RWPE1 (cell line): ENCODE measurements at regions not wholly inside any gene's neighbourhood (a gene's known extent, or its start where the extent isn't known, plus 50 kb on each side); places are given as distances from the start of the nearest gene placed in this dataset.

Source experiments
- CTCF ChIA-PET: fragments of 350-600 bp; sonication (Branson Sonifier 250); formaldehyde crosslinking; extraction: SDS; loops from one replicate; lab custom pipeline; 2021; lab: Yijun Ruan, JAX
- POLR2A ChIA-PET: fragments of 400-600 bp; formaldehyde crosslinking; extraction: SDS; loops from one replicate; lab custom pipeline; 2020; ENCODE audit warnings: antibody characterized with exemption; ENCODE audit not compliant: low non-redundant PET; lab: Yijun Ruan, JAX
- DNase-seq: peaks from one replicate; pipeline ENCODE4 v3.0.0; 2012; ENCODE audit warnings: low spot score
- H3K27ac ChIP-seq: fragments of 450-650 bp; 2 replicates; pipeline ENCODE4 v1.5.1; 2017
- TF ChIP-seq, protein P1 (sequence below): fragments of 450-650 bp; conservative IDR thresholded peaks from 2 replicates; pipeline ENCODE4 v1.5.1; 2017; ENCODE audit warnings: low read depth, mild to moderate bottlenecking

DNA sequence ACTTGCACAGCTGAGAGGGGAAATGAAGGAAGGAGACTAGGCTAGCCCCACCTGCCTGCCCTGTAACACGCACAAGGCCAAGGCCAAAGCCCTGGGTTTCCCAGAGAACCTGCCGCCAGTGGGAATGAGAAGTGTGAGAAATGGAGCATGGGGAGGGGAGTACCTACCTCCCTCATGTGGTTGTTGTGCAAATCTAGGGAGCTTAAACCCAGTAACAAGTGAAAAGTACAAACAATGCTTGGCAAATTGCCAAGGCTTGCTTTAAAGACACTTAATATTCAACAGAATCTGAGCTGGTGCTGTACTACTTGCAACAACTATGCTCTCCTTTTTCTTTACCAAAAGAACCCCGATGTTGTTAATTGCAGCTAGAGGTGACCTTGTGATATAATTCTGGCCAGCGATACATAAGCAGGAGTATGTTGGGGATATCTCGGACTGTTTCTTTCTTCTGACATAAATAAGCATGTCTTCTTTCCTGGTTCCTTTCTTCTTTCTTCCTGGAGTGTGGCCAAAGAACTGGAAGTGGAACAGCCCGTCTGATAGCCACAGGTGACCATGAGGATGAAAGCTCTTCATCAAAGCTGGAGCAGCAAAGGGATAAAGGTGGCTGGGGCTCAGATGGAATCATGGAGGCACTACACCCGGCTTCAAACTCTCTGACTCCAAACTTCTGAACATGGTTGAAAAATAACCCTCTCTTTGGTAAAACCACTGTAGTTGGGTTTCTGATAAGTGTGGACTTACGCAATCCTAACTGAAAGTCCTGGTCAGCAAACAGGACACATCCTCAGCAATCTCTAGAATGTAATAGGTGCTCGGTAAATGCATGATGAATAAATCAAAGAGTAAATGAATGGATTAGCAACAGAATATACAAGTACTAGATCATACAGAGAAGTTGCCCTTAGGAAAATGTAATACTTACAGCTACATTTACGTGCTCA, 207.9 kb downstream of the NUAK1 start:
- CTCF ChIA-PET, result no interaction called here
- POLR2A ChIA-PET, result no interaction called here
- no peak for DNase-seq
- TF ChIP-seq, protein P1, sequence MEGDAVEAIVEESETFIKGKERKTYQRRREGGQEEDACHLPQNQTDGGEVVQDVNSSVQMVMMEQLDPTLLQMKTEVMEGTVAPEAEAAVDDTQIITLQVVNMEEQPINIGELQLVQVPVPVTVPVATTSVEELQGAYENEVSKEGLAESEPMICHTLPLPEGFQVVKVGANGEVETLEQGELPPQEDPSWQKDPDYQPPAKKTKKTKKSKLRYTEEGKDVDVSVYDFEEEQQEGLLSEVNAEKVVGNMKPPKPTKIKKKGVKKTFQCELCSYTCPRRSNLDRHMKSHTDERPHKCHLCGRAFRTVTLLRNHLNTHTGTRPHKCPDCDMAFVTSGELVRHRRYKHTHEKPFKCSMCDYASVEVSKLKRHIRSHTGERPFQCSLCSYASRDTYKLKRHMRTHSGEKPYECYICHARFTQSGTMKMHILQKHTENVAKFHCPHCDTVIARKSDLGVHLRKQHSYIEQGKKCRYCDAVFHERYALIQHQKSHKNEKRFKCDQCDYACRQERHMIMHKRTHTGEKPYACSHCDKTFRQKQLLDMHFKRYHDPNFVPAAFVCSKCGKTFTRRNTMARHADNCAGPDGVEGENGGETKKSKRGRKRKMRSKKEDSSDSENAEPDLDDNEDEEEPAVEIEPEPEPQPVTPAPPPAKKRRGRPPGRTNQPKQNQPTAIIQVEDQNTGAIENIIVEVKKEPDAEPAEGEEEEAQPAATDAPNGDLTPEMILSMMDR, result no peak
- no peak overlapping the region for H3K27ac ChIP-seq

DNA sequence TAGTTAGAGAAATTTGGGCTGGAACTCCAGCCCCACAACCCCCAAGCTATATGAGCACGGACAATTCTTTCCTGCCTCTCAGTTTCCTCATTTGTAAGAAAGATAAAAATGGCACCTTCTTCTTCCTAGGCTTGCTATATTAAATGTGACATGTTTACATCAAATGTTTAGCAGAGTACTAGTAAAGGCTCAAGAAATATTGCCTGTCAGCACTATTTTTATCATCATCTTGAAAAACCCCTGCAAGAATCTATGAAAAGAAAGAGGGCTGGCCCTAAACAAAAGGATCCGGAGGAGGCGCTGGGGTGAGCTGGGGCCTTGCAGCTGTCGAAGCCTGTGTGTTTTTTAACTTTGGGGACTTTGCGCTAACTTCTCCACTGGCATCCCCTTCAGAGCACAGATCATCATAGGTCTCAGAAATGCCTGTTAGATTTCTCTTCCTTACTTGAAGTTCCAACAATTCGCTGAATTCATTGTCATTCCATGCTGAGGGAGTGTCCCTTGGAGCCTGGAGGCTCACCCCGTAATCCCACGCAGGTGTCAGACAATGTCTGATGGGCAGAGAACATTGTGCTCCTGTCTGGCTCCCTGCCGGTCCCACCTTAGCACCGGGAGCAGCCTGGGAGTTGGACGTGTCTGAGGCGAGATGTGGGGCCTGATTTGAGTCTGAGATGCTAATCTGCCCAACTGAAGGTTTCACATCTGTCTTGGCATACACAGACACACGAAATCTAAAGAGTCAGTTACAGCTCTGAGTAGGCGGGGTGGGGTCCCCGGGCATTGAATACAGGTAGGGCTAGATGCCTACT, 206.8 kb downstream of the NUAK1 start:
- POLR2A ChIA-PET, result no interaction called here
- CTCF ChIA-PET, result interaction anchor here (0.6 kb wide), 1 partner anchor 72 kb away, joined by 3 read pairs; no protein-coding TSS in a partner anchor
- no peak overlapping the region for H3K27ac ChIP-seq
- TF ChIP-seq, protein P1, result no peak
- no peak for DNase-seq

DNA sequence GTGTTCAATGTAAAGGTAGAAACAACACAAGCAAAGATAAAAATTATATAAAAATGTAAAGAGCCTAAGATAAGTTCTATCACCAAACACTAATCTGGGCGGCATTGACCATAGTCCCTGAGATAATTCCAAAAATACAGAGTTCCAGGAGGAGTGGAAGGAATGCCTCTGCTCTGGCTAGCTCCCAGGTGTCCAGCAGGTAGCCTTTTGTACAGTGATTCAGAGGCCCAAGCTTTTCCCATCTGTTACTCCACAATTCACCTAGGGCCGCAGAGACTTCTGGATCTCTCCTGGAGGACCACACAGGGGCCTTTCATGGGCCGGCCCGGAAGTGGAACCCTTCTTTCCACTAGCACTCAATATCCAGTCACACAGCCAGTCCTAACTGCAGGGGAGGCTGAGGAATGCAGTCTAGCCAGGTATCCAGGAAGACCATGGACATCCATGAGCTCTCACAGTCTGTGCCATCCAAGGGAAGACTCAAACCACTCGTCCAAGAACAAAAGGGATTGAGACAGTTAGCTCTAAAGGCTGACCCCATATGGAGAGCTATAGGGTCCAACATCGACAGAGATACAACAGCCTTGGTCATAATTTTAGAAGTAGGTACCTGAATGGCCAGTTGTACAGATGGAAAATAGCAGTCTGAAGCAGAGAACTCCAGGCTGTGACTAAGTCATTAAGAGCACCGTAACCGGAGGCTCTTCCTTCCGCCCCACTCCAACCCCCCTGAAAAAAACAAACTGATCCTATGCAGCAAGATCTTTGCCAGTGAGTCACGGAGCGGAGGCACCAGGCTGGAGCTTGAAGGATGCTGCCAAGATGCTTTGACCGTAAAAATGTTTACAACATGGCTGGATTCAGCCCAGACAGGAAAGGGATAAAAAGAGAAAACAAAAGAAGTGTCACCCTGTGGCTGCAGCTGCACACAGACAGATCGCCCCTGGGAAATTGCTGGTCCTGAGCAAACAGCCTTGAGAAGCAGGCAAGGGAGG, 204.8 kb downstream of the NUAK1 start:
- DNase-seq, result peak; percentile 89
- POLR2A ChIA-PET, result no interaction called here

DNA sequence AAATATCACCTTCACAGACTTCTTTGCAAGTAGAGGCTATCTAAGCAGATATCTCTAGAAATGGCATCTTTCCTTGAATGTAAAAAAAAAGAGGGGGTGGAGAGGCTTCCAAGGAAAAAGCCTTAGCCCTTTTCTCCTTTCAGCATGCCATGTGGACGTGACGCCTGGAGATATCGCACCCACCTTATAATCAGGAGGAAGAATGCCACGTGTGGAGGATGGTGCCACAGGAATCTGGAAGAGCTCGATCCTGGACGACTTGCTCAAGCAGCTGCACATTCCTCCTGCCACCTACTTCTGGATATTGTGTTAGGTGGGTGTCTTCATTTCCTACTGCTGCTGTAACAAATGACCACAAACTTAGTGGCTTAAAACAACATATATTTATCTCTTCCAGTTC, 203.6 kb downstream of the NUAK1 start:
- no peak for DNase-seq
- CTCF ChIA-PET, result interaction anchor here (0.5 kb wide), 1 partner anchor 13 kb away, joined by 4 read pairs; no protein-coding TSS in a partner anchor
- TF ChIP-seq, protein P1, result no peak
- POLR2A ChIA-PET, result no interaction called here
- no peak overlapping the region for H3K27ac ChIP-seq

More for the DNA sequence above, 204.8 kb downstream of the NUAK1 start:
- peak overlapping the region; percentile 74 for H3K27ac ChIP-seq
- TF ChIP-seq, protein P1, result no peak
- CTCF ChIA-PET, result interaction anchor here (0.5 kb wide), 1 partner anchor 882 kb away, joined by 3 read pairs; no protein-coding TSS in a partner anchor

DNA sequence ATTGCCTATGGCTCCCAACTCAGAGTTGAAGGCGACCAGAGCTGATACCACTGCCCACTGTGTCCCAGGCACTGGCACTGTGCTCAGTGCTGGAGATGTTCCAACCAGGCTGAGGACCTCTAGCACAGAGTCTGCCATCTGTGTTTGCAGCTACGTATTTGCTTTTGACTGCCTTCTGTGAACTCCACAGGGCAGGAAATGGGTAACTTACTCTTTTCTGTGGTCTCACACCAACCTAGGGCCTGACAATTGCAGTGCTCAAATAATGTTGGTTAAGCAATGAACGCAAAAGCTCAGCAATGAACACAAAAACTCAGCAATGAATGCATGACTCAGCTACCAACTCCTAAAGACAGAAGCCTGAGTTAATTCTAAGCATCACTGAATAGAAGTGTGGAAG, 202.8 kb downstream of the NUAK1 start:
- DNase-seq, result no peak
- TF ChIP-seq, protein P1, result no peak
- H3K27ac ChIP-seq, result no peak overlapping the region
- ChIA-PET CTCF (interaction anchor here (0.6 kb wide), 1 partner anchor 219 kb away, joined by 3 read pairs; no protein-coding TSS in a partner anchor), POLR2A (no interaction called here)
